Nephron progenitor cell (in vitro differentiated cells): ENCODE measurements at regions not wholly inside any gene's neighbourhood (a gene's known extent, or its start where the extent isn't known, plus 50 kb on each side); places are given as distances from the start of the nearest gene placed in this dataset.
"Not testable (repeated sequence)": the region's sequence is repeated elsewhere in the genome, so short reads cannot be mapped to it uniquely, and the experiment has no call there.

Experiments used
- DNase-seq: peaks from one replicate; pipeline ENCODE4 v3.0.0; 2021
- H3K27ac Mint-ChIP-seq: 2 replicates; pipeline ENCODE4 v1.8.0; 2021; ENCODE audit warnings: mild to moderate bottlenecking, moderate library complexity, mixed read lengths
- H3K27me3 Mint-ChIP-seq: 2 replicates; pipeline ENCODE4 v1.8.0; 2021; ENCODE audit warnings: mild to moderate bottlenecking, low read depth, mixed read lengths; ENCODE audit not compliant: poor library complexity
- H3K36me3 Mint-ChIP-seq: 2 replicates; pipeline ENCODE4 v1.8.0; 2021; ENCODE audit warnings: low read depth, mixed read lengths
- H3K4me1 Mint-ChIP-seq: 2 replicates; pipeline ENCODE4 v1.8.0; 2021; ENCODE audit warnings: mixed read lengths
- H3K4me3 Mint-ChIP-seq: 2 replicates; pipeline ENCODE4 v1.8.0; 2021; ENCODE audit warnings: mild to moderate bottlenecking, moderate library complexity, mixed read lengths
- H3K9me3 Mint-ChIP-seq: 2 replicates; pipeline ENCODE4 v1.8.0; 2021; ENCODE audit warnings: mild to moderate bottlenecking, moderate library complexity, mixed read lengths
- CTCF ChIP-seq: fragments of 200-600 bp; sonication (generic); IDR thresholded peaks from 2 replicates; pipeline ENCODE4 v1.5.0; 2021; ENCODE audit warnings: antibody characterized with exemption

- no peak for TF ChIP-seq CTCF
- H3K4me3 Mint-ChIP-seq, result no peak overlapping the region
- H3K36me3 Mint-ChIP-seq, result peaks cover 5% of the 10 kb centered on the region
- H3K9me3 Mint-ChIP-seq, result peaks cover 86% of the 10 kb centered on the region
- no peaks in the 10 kb centered on the region for H3K27me3 Mint-ChIP-seq
- no peak for DNase-seq
- no peak overlapping the region for H3K27ac Mint-ChIP-seq
- no peaks in the 10 kb centered on the region for H3K4me1 Mint-ChIP-seq
These were observed 117.7 kb upstream of the TEKT4 start for GRCh38 chr2:94753466-94753998.

- no peaks in the 10 kb centered on the region for H3K4me1 Mint-ChIP-seq
- TF ChIP-seq CTCF, result no peak
- H3K27ac Mint-ChIP-seq, result no peak overlapping the region
- no peak overlapping the region for H3K4me3 Mint-ChIP-seq
- H3K36me3 Mint-ChIP-seq, result peaks cover 2% of the 10 kb centered on the region
- no peak for DNase-seq
- peaks cover 86% of the 10 kb centered on the region for H3K9me3 Mint-ChIP-seq
- H3K27me3 Mint-ChIP-seq, result no peaks in the 10 kb centered on the region
These were observed 112.7 kb upstream of the TEKT4 start for GRCh38 chr2:94758546-94758945.

- H3K36me3 Mint-ChIP-seq, result no peaks in the 10 kb centered on the region
- H3K9me3 Mint-ChIP-seq, result peaks cover 87% of the 10 kb centered on the region
- no peak for TF ChIP-seq CTCF
- no peaks in the 10 kb centered on the region for H3K4me1 Mint-ChIP-seq
- H3K27me3 Mint-ChIP-seq, result no peaks in the 10 kb centered on the region
- no peak overlapping the region for H3K27ac Mint-ChIP-seq
- DNase-seq, result peak; percentile 18
- no peak overlapping the region for H3K4me3 Mint-ChIP-seq
These were observed 112.0 kb upstream of the TEKT4 start for GRCh38 chr2:94759211-94759610.

- Mint-ChIP-seq H3K27ac (no peak overlapping the region), H3K4me1 (no peaks in the 10 kb centered on the region)
- no peak for DNase-seq
These were observed 108.6 kb upstream of the TEKT4 start for GRCh38 chr2:94762600-94762999.

GRCh38 chr2:94763318-94763717 is 107.9 kb upstream of the TEKT4 start:
- Mint-ChIP-seq H3K27ac (no peak overlapping the region), H3K4me3 (no peak overlapping the region), H3K9me3 (peaks cover 87% of the 10 kb centered on the region), H3K36me3 (no peaks in the 10 kb centered on the region), H3K4me1 (no peaks in the 10 kb centered on the region), H3K27me3 (no peaks in the 10 kb centered on the region)
- no peak for DNase-seq
- no peak for TF ChIP-seq CTCF

More at GRCh38 chr2:94762600-94762999, 108.6 kb upstream of the TEKT4 start:
- H3K4me3 Mint-ChIP-seq, result no peak overlapping the region
- no peak for TF ChIP-seq CTCF
- no peaks in the 10 kb centered on the region for H3K27me3 Mint-ChIP-seq
- H3K9me3 Mint-ChIP-seq, result peaks cover 87% of the 10 kb centered on the region
- no peaks in the 10 kb centered on the region for H3K36me3 Mint-ChIP-seq

- peaks cover 85% of the 10 kb centered on the region for H3K9me3 Mint-ChIP-seq
- not testable (repeated sequence) for H3K4me1 Mint-ChIP-seq, H3K36me3 Mint-ChIP-seq, H3K27ac Mint-ChIP-seq, DNase-seq, H3K4me3 Mint-ChIP-seq, H3K27me3 Mint-ChIP-seq
These were observed 106.9 kb upstream of the TEKT4 start for GRCh38 chr2:94764331-94764730.
